HUES64 (cell line): ENCODE measurements at regions not wholly inside any gene's neighbourhood (a gene's known extent, or its start where the extent isn't known, plus 50 kb on each side); places are given as distances from the start of the nearest gene placed in this dataset.

Experiments
- H3K27ac ChIP-seq: 2 replicates; pipeline ENCODE4 v1.7.0; 2013; ENCODE audit warnings: low read depth, low read length, inconsistent platforms
- H3K27me3 ChIP-seq: 2 replicates; pipeline ENCODE4 v1.6.1; 2013; ENCODE audit warnings: mild to moderate bottlenecking, low read length; ENCODE audit not compliant: insufficient read depth
- H3K36me3 ChIP-seq: 2 replicates; pipeline ENCODE4 v1.6.1; 2013; ENCODE audit warnings: mild to moderate bottlenecking, low read length; ENCODE audit not compliant: insufficient read depth
- H3K4me1 ChIP-seq: 2 replicates; pipeline ENCODE4 v1.6.1; 2013; ENCODE audit warnings: mild to moderate bottlenecking, low read length, moderate library complexity; ENCODE audit not compliant: insufficient read depth
- H3K4me3 ChIP-seq: 2 replicates; pipeline ENCODE4 v1.5.1; 2013; ENCODE audit warnings: mild to moderate bottlenecking, low read length, moderate library complexity
- H3K9ac ChIP-seq: 2 replicates; pipeline ENCODE4 v1.6.1; 2013; ENCODE audit warnings: mild to moderate bottlenecking, low read depth, low read length
- H3K9me3 ChIP-seq: 2 replicates; pipeline ENCODE4 v1.6.1; 2013; ENCODE audit warnings: low read depth, low read length; ENCODE audit not compliant: insufficient read depth
- WGBS: fragments of 150-250, 120-280 bp; methylation state at CpG from one replicate; pipeline ENCODE4 v1.1.7; 2013; ENCODE audit warnings: missing lambda C conversion rate; 5-methylcytosine and 5-hydroxymethylcytosine counted together

DNA sequence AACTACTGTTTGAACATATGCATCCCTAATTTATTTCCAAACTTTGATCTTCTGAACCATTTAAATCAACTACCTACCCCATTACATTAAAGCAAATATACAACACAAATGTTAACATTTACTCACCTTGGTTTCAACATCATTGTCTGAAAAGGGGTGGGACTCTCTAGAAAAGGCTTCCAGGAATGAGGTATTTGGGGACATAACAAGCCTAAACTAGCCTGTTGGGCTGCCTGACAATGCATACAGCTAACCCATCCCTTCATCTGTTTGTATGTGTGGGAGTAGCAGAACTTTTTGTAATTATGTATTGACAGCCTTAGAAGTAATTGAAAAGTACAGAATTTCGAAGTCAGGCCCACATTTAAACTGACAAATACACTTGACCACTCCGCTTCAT lies 2225.9 kb upstream of the C9orf72 start:
- 100% methylated on average over 2 of the region's 2 CpGs for WGBS
- no peaks in the 10 kb centered on the region for H3K36me3 ChIP-seq
- no peaks in the 10 kb centered on the region for H3K9me3 ChIP-seq
- H3K27ac ChIP-seq, result no peak overlapping the region
- H3K9ac ChIP-seq, result no peak overlapping the region
- no peaks in the 10 kb centered on the region for H3K27me3 ChIP-seq
- H3K4me3 ChIP-seq, result no peak overlapping the region
- no peaks in the 10 kb centered on the region for H3K4me1 ChIP-seq

DNA sequence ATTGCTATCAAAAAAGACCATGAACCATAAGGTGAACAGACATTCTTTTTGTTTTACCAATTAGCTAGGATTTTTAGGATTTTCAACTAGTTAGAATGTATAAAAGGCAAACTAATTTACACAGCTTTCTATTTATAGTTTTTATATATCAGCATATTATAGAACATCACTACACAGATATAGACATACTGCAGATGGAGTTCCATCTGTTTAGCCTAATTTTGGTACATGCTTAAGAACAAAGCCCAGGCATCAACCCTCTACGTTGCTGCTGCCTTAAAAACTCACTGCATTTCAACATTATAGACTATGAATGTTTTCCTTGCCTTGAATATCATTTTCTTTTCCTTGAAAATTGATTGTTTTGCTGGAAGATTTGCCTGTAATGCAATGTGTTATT lies 2227.5 kb upstream of the C9orf72 start:
- Histone ChIP-seq H3K27me3 (no peaks in the 10 kb centered on the region), H3K4me3 (no peak overlapping the region), H3K36me3 (no peaks in the 10 kb centered on the region), H3K27ac (no peak overlapping the region), H3K4me1 (no peaks in the 10 kb centered on the region), H3K9ac (no peak overlapping the region), H3K9me3 (peaks cover 2% of the 10 kb centered on the region; the same call in 1 of the 2 replicates)
- 100% methylated on average over 1 of the region's 1 CpG for WGBS

DNA sequence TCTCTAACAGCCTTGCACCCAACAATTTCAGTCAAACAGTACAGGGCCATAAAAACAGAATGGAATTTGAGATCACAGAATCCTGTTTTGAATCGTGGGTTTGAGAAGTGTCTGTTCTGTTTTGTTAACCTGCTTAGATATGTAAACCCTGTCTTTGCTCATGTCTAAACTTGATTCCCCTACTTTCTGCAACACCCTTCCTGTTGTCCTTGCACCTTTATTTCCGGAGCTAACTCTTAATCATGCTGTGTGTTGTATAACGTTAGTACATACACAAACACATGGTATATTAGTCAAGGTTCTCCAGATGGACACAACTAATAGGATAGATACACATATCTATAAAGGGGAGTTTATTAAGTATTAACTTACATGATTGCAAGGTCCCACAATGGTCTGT lies 2229.2 kb upstream of the C9orf72 start:
- WGBS, result 92% methylated on average over 2 of the region's 3 CpGs

DNA sequence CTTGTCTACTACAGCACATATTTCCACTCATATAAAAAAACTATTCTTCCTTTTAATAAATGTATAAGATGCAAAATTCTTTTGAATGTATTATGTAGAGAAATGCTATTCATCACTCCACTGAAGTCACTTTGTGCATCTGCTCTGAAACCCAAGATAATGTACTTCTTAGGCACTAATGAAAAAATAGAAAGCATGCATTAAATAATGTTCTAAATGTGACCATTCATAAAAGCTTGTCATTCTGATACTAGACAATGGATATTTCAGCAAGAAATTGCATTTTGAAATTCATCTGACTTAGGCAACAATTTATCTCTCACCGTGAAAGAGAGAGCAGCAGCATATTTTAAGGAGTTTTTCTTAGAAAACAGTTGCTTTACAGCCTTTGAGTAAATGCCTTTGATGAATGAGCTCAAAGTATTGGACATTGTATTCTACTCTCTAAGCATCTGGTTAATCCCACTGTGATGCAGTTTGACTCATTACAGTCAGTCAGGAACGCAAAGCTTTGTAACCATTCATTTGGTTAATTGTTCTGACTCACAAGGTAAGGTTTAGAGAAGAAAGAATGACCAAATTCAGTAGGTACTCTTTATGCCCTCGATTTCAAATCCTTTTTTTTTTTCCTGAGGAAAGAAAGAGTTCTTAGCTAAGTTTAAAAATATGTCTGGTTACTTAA lies 2233.8 kb upstream of the C9orf72 start:
- Histone ChIP-seq H3K9ac (no peak overlapping the region), H3K36me3 (no peaks in the 10 kb centered on the region), H3K27ac (peak overlapping the region; percentile 42), H3K9me3 (peaks cover 39% of the 10 kb centered on the region), H3K27me3 (no peaks in the 10 kb centered on the region), H3K4me1 (peaks cover 9% of the 10 kb centered on the region; the same call in 1 of the 2 replicates), H3K4me3 (no peak overlapping the region)
- WGBS, result 80% methylated on average over 3 of the region's 3 CpGs

More for the DNA sequence above, 2229.2 kb upstream of the C9orf72 start:
- peaks cover 5% of the 10 kb centered on the region; the same call in 1 of the 2 replicates for H3K4me1 ChIP-seq
- H3K4me3 ChIP-seq, result no peak overlapping the region
- no peaks in the 10 kb centered on the region for H3K27me3 ChIP-seq
- no peak overlapping the region for H3K9ac ChIP-seq
- H3K9me3 ChIP-seq, result peaks cover 2% of the 10 kb centered on the region; the same call in 1 of the 2 replicates
- no peaks in the 10 kb centered on the region for H3K36me3 ChIP-seq
- H3K27ac ChIP-seq, result no peak overlapping the region

DNA sequence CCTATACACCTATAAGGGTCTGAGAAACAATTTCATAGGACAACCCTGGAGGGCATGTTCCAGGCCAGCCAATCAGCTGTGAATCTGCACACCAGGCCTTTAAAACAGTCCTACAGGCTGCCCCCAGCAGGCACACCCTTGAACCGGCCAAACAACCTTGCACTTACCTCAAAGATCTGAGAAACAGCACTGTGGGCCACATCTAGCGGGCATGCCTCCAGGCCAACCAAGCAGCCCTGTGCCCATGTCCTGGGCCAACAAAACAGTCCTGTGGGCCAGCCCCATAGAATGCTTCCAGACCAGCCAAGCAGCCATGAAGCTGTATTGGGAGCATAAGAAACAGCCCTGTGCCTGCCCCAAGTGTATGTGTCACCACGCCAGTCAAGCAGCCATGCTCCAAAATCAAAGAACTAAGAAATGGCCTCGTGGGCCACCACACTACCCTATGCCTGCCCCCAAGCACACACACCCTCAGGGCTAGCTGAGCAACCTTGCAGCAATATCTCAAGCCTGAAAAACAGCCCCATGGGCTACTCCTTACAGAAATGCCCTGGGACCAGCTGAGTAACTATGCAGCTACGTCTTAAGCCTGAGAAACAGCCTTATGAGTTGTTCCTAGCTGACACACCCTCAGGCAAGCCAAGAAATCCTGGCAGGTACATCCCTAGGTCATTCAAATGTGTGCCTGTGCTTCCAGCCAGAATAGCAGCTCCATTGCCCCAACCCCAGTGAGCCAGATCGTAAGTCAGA lies 2243.8 kb upstream of the C9orf72 start:
- Histone ChIP-seq H3K4me3 (no peak overlapping the region), H3K27me3 (no peaks in the 10 kb centered on the region), H3K27ac (no peak overlapping the region), H3K36me3 (no peaks in the 10 kb centered on the region), H3K9ac (no peak overlapping the region), H3K9me3 (peaks cover 14% of the 10 kb centered on the region; the same call in 1 of the 2 replicates), H3K4me1 (no peaks in the 10 kb centered on the region)
- WGBS, result 93% methylated on average over 6 of the region's 6 CpGs

DNA sequence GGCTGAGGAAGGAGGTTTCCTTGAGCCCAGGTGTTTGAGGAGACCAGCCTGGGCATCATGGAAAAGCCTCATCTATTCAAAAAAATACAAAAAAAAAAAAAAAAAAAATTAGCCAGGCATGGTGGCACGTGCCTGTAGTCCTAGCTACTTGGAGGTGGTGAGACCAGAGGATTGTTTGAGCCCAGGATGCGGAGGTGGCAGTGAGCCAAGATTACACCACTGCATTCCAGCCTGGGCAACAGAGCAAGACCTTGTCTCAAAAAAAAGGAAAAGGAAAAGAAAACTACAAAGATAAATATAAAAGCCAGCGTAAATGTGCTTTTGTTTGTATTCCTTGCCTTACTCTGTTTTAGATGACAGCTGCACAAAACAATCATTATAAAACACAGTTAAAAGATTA lies 2249.2 kb upstream of the C9orf72 start:
- no peaks in the 10 kb centered on the region for H3K27me3 ChIP-seq
- H3K4me3 ChIP-seq, result no peak overlapping the region
- H3K36me3 ChIP-seq, result no peaks in the 10 kb centered on the region
- no peak overlapping the region for H3K9ac ChIP-seq
- H3K9me3 ChIP-seq, result peaks cover 20% of the 10 kb centered on the region
- WGBS, result 90% methylated on average over 2 of the region's 3 CpGs
- no peak overlapping the region for H3K27ac ChIP-seq
- H3K4me1 ChIP-seq, result no peaks in the 10 kb centered on the region

DNA sequence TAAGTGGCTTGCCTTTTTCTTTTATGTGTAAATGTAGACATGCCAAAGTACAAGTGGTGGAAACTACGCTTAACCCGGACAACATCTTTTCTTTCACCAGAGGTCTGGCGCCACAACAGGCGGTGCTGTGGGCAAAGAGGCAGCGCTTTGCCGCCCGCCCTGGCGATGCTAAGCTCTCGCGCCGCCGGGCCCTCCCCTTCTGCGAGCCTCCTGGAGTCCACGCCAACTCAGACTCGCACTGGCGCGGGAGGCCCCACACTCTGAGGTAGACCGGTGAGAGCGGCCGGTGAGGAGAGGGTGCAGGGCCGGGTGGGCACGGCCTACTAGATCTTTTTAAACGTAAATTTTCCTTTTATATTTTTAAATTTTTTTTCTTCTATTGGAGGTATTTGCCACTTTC lies 2253.1 kb upstream of the C9orf72 start:
- Histone ChIP-seq H3K9ac (no peak overlapping the region), H3K36me3 (no peaks in the 10 kb centered on the region), H3K27ac (no peak overlapping the region), H3K4me3 (no peak overlapping the region), H3K9me3 (peaks cover 17% of the 10 kb centered on the region), H3K4me1 (no peaks in the 10 kb centered on the region), H3K27me3 (no peaks in the 10 kb centered on the region)
- WGBS, result 97% methylated on average over 22 of the region's 23 CpGs

DNA sequence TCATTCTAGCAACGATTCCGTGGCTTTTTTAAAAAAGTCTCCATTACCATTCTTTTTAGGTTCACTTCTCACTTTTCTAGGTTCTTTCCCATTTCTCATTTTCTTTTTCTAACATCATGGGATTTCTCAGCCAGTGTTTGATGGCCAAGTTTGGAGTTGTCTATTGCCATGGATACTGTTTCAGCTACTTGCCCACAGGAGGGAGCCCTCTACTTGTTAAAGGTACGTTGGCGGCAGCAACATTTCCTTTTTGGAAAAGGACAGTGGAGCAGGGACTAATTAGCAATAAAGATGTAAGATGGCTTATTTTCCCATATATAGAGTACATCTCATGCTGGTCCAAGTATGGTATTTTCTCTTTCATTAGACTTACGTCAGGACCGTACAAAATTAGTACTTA lies 2257.5 kb upstream of the C9orf72 start:
- Histone ChIP-seq H3K27me3 (no peaks in the 10 kb centered on the region), H3K4me3 (no peak overlapping the region), H3K9ac (no peak overlapping the region), H3K27ac (no peak overlapping the region), H3K9me3 (peaks cover 17% of the 10 kb centered on the region), H3K4me1 (peaks cover 16% of the 10 kb centered on the region), H3K36me3 (no peaks in the 10 kb centered on the region)
- WGBS, result 58% methylated on average over 6 of the region's 6 CpGs

DNA sequence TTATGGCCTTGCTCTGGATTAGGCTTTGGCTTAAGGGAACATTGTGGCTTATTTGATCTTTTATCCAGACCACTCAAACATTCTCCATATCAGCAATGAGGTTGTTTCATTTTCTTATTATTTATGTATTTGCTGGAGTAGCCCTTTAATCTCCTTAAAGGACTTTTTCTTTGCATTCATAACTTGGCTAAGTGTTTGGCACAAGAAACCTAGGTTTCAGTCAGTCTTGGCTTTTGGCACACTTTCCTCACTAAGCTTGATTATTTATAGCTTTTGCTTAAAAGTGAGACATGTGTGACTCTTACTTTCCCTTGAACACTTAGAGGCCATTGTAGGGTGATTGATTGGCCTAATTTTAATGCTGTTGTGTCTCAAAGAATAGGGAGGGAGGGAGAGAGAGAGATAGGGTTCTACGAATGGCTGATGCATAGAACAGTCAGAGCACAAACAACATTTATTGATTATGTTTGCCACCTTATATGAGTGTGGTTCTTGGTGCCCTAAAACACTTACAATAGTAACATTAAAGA lies 2265.3 kb upstream of the C9orf72 start:
- no peak overlapping the region for H3K9ac ChIP-seq
- H3K4me3 ChIP-seq, result no peak overlapping the region
- H3K27me3 ChIP-seq, result no peaks in the 10 kb centered on the region
- H3K9me3 ChIP-seq, result no peaks in the 10 kb centered on the region; the same call in 1 of the 2 replicates
- H3K36me3 ChIP-seq, result no peaks in the 10 kb centered on the region
- 100% methylated on average over 1 of the region's 1 CpG for WGBS
- H3K4me1 ChIP-seq, result peaks cover 4% of the 10 kb centered on the region; the same call in 1 of the 2 replicates
- no peak overlapping the region for H3K27ac ChIP-seq

DNA sequence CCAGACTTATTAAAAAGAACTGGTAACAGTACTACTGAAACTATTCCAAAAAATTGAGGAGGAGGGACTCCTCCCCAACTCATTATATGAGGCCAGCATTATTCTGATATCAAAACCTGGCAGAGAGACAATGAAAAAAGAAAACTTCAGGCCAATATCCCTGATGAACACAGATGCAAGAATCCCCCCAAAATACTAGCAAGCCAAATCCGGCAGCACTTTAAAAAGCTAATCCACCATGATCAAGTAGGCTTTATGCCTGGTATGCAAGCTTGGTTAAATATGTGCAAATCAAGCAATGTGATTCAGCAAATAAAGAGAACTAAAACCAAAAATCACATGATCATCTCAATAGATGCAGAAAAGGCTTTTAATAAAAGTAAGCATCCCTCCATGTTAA lies 2271.0 kb upstream of the C9orf72 start:
- Histone ChIP-seq H3K9ac (no peak overlapping the region), H3K27me3 (no peaks in the 10 kb centered on the region), H3K9me3 (peaks cover 4% of the 10 kb centered on the region; the same call in 1 of the 2 replicates), H3K4me1 (no peaks in the 10 kb centered on the region), H3K4me3 (no peak overlapping the region), H3K36me3 (no peaks in the 10 kb centered on the region), H3K27ac (no peak overlapping the region)
- WGBS, result 90% methylated on average over 1 of the region's 1 CpG

DNA sequence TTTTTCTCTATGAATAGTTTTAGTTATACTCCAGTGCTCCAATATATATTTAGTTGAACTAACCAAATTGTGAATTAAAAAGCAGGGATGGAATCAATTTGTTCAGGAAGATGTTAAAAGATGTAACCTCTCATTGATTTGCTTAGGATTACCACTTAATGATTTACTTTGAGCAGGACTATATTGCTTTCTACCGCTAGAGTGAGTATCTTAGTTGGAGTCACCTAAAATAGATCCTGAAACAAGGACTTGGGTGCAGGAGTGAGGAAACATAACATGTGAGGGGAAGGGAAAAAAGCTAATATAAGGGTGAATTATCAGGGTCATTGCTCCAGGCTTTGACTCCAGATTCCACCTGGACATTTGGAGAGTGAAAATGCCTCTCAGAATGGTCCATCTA lies 2277.4 kb upstream of the C9orf72 start:
- H3K4me1 ChIP-seq, result no peaks in the 10 kb centered on the region
- H3K27me3 ChIP-seq, result no peaks in the 10 kb centered on the region
- H3K36me3 ChIP-seq, result no peaks in the 10 kb centered on the region
- 84% methylated on average over 1 of the region's 1 CpG for WGBS
- H3K9me3 ChIP-seq, result peaks cover 4% of the 10 kb centered on the region; the same call in 1 of the 2 replicates
- H3K27ac ChIP-seq, result no peak overlapping the region
- H3K4me3 ChIP-seq, result no peak overlapping the region
- H3K9ac ChIP-seq, result no peak overlapping the region
